DMS79 treated with DMSO at 0.1 percent for 48 hours (cell line): ENCODE measurements at regions not wholly inside any gene's neighbourhood (a gene's known extent, or its start where the extent isn't known, plus 50 kb on each side); places are given as distances from the start of the nearest gene placed in this dataset.

Experiments
- DNase-seq: peaks from one replicate; lab custom pipeline; 2025; lab: John Stamatoyannopoulos, UW

DNA sequence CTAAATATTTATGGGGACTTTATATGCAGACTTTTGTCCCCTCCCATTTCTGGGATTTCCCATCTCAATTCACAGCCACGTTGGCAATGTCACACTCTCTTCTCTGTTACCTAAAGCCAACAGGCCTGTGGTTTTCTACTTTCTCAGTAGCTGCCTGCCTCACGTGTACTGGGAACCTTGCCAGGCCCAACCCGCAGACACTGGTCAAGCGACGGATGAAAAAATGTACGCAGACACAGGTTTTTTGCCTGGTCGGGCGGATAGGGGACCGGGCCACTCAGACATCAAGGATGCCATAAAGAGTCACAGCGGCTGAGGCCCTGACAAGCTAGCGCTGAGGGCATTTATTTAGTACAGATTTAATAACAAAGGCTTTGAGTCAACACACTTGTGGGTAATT, 204.4 kb upstream of the DPP6 start:
- DNase-seq, result no peak

DNA sequence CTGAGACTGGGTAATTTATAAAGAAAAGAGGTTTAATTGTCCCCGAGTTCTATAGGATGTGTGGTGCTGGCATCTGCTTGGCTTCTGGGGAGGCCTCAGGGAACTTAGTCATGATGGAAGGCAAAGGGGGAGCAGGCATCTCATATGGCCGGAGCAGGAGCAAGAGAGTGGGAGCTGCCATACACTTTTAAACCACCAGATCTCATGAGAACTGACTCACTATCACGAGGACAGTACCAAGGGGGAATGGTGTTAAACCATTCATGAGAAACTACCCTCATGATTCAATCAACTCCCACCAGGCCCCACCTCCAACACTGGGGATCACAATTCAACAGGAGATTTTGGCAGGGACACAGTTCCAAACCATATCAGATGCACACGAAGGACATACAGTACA, 199.9 kb upstream of the DPP6 start:
- DNase-seq, result no peak

DNA sequence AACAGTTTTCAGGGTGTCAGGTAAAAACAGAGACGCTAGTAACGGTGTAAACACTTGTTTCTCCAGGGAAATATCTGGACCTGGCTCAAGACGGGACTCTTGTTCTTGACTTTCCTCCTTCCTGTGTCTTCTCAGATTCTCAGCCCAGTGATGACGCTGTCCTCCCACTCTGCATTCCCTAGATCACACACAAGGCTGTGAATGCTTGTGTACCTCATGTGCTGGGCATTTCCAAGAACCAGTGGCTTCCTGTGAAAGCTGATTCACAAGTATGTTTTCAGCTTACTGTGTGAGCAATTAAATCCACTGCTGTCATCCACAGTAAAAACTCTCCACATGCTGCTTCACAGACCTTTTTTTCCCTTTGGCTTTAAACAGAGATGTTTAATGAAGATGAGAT, 193.8 kb upstream of the DPP6 start:
- no peak for DNase-seq

DNA sequence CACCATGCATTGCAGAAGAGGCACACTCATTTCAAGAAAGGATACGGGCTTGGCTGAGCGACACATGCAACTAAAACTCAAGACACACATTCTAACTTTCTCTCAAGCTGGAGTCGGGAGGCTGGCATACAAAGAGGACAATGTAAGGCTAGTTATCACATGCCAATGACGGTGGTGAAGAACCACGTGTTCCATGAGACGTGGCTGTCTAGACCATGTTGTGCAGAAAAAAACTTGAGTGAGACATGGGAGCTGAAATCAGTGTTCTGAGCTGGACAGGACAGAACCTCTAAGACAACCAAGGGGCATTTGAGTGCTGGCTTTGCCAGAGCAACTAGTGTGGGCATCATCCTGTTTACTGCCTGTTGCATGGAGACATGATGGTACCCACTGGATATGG, 193.0 kb upstream of the DPP6 start:
- no peak for DNase-seq

GRCh38 chr7:153886506-153887441, 165.4 kb upstream of the DPP6 start:
- no peak for DNase-seq

- DNase-seq, result no peak
Measured at GRCh38 chr7:153887749-153888569, 164.2 kb upstream of the DPP6 start.

- DNase-seq, result no peak
Measured at GRCh38 chr7:153891990-153892389, 160.2 kb upstream of the DPP6 start.

GRCh38 chr7:153902862-153903261, 149.3 kb upstream of the DPP6 start:
- DNase-seq, result no peak

DNA sequence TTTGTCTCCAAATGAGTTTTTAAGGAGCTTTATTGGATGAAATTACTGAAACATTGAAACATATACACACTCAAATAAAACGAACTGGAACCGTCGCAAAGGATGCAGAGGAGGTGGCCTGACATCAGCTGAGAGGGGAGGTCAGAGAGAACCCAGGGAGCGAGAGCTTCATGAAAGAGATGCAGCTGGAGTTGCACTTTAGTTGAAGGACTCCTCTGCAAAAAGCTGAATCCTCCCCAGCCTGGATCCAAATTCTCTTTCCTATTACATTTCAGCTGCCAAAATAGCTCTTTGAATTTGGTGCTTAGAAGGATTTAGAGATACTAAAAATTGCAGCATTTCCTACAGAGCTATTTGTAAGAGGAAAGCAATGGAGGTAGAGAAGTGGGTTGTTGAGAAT, 140.0 kb upstream of the DPP6 start:
- no peak for DNase-seq

DNA sequence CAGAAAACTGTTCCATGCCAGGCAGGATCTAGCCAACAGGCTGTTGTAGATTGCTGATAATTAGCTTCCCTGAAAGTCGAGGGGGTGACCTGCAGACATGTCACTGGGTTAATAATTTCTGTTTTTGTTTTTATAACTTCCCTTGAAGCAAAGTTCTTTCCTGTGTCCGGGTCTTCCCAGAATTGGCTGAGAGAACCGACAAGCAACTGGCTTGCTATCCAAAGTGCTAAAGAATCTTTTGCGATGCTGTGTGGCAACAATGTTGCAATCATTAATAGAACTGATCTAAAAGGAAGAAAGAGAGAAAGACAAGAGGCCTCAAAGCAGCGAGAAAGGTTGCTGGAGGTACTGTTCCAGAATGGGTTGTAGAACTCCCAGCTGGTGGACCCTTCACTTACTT, 132.1 kb upstream of the DPP6 start:
- DNase-seq, result no peak

- DNase-seq, result no peak
Measured at GRCh38 chr7:153920897-153921296, 131.3 kb upstream of the DPP6 start.

- DNase-seq, result no peak
Measured at GRCh38 chr7:153921408-153921807, 130.8 kb upstream of the DPP6 start.

GRCh38 chr7:153930696-153931095, 121.5 kb upstream of the DPP6 start:
- DNase-seq, result no peak

DNA sequence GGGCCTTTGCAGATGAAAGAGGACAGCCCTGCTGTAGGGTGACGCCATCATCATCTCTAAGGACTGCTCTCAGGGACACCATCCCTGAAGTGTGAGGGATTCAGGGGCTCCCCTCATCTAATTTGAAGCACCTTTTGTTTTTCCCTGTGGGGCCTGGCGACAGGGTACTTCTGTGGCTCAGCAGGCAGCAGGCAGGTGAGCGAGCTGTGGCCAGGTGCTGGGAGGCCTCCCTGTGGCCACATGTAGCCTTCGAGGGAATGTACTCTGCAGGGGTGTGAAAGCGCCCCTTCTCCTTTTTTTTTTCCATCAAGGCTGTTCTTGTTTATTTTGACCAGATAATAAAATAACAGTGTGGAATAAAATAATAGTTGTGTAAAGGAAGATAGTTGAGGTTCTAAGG, 118.2 kb upstream of the DPP6 start:
- DNase-seq, result no peak

DNA sequence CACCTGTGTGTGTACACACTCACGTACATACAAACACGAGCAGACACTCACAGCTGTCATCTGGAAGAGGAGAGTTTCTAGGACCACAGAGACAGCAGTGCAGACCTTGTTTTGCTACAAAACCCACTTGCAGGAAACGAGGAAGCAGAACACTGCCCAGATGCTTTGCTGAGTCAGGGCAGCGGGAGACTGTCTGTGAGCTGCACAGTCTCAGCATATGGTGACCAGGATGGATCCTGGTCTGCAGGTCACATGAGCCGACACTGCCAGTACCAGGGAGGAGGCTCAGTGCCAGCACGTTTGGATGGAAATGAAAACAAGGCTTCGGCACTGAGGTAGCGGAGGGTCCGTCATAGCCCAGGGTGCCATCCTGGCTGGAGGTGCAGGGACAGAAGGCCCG, 117.6 kb upstream of the DPP6 start:
- DNase-seq, result no peak

- DNase-seq, result no peak
Measured at GRCh38 chr7:153935095-153935494, 117.1 kb upstream of the DPP6 start.

DNA sequence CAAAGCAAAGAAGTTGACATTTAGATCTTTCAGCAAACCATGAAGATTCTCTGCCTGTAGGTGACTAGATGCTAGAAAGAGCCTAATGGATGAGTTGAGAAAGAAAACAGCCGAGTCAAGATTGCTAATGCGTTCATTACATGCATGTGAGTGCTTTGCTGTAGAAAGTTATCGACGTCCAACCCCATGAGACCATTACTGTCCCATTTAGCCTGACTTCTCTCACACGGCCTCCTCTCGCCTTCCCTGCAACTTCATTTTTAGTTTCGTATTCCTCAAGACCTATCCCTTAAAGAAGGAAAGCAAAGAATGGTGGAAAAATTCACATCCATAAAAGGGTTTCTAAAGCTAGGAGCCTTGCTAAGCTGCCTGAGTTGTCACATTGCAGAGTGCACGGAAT, 113.7 kb upstream of the DPP6 start:
- no peak for DNase-seq

GRCh38 chr7:153939177-153939576, 113.0 kb upstream of the DPP6 start:
- DNase-seq, result no peak

DNA sequence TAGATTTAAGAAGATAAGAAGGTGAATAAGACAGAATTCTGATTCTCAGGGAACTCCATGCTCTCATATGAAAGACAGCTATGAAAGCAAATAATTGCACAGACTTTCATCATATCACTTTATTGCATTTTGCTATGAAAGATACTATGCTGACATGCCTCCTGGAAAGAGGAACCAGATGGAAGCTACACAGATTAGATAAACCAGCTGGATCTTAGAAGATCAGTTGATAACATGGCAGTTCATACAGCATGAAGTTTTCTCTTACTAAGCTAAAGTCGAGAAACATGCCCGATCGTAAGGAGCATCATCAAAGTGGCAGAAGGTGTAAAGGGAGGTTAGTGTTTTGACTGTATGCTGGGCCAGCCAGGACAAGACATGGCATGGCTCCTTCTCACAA, 112.5 kb upstream of the DPP6 start:
- no peak for DNase-seq

DNA sequence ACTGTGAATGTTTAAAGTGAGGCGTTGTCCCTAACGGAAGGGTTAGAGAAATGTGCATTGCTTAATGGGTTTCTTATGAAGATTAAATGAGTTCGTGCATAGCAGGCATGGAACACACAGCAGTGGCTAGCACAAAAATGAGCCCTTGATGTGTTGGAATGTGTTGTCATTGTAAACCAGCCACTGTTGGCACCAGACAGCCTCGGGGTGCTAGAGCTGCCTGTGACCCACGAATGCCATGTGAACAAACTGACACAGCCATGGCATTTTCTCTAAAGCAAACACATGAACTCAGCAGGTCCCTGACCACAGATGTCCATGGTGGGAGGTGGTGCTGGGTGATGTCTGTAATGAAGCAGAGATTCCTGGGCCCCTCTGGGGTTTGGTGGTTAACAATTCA, 111.1 kb upstream of the DPP6 start:
- DNase-seq, result no peak

DNA sequence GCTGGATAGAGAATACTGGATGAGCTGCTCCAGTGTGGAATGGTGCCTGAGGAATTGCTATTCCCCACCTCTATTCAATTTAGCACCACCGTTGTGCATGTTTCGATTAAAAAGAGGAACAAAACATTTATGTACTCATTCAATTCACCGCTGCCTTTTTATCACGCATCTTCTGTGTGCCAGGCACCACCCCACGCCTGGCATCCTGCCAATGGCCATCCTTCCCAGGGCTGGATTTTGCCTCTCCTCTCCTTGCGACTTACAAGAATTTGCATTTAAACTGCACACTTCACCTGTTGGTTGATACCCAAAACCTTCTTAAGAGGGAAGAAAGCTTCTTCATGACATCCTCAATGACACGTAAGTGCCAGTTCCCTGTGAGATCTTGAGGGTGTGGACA, 110.2 kb upstream of the DPP6 start:
- no peak for DNase-seq

DNA sequence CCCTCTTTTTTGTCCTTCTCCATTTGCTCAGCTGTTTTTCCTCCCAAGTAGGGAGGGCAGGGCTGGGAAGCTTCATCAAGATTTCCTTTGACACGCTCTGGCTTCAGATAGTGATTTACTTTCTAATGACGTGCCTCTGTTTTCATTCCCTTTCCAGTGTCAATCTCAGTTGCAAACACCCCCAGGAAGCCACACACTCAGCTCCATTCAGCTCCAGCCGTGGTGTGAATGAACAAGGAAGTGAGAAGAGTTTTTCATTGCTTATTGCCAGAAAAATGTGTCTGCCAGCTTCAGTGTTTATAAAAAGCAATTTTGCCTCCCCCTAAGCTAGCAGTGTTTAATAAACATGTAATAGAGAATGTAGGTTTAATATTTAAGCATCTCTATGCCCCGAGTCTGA, 108.7 kb upstream of the DPP6 start:
- DNase-seq, result no peak

DNA sequence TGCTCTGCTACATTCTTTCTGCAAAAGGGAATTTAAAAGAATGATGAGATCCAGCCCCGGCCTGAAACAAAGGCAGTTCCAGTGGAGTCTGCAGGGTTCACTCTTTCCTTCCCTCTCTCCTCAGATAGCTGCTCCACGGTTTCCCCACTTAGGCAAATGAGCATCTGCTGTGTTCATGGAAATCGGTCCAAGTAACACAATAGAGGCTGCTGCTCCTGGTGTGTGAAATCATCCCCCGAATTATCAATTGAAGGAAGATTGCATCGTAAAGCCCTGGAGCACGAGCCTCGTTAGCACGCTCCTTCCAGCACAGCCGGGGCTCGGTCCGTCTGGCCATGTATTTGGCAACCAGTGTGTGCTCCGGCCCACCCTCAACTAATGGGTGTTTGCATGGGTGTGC, 108.3 kb upstream of the DPP6 start:
- DNase-seq, result no peak
